Putamen (tissue), 1 donor: ENCODE measurements at regions not wholly inside any gene's neighbourhood (a gene's known extent, or its start where the extent isn't known, plus 50 kb on each side); places are given as distances from the start of the nearest gene placed in this dataset.
"Not testable (repeated sequence)": the region's sequence is repeated elsewhere in the genome, so short reads cannot be mapped to it uniquely, and the experiment has no call there.

Source experiments
- DNase-seq: peaks from one replicate; pipeline ENCODE4 v3.0.0-alpha.2; 2016; ENCODE audit warnings: low spot score

DNA sequence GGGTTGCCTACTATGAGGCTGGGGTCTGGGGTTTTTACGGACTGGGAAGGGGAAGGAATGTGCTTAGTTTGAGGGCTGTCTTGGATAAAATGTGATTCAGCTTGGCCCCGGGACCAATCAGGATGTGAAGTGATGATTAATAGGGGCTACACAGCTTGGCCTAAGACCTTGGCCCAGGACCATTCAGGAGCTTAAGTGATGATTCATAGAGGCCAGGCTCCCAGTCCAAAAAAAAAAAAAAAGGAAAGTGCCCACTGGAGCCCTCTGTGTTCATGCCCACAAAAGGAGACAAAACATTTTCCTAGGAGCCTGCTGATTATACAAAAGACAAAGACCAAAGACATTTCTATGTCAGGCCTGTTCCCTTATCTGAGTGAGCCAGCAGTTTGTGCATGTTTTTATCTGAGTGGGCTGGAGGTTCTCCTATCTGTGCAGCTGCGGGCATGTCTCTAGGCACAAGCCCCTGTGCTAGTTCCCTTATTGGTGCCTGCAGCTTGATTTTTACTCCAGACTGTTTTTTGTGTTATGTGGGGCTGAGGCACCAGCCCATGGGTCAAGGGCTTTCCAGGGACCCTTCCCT, 898.2 kb upstream of the GOT2 start:
- DNase-seq, result no peak

GRCh38 chr16:59624381-59624780, 890.3 kb upstream of the GOT2 start:
- DNase-seq, result not testable (repeated sequence)

GRCh38 chr16:59614466-59615240, 880.5 kb upstream of the GOT2 start:
- DNase-seq, result no peak

- not testable (repeated sequence) for DNase-seq
These were observed 878.9 kb upstream of the GOT2 start for GRCh38 chr16:59612910-59613620.

DNA sequence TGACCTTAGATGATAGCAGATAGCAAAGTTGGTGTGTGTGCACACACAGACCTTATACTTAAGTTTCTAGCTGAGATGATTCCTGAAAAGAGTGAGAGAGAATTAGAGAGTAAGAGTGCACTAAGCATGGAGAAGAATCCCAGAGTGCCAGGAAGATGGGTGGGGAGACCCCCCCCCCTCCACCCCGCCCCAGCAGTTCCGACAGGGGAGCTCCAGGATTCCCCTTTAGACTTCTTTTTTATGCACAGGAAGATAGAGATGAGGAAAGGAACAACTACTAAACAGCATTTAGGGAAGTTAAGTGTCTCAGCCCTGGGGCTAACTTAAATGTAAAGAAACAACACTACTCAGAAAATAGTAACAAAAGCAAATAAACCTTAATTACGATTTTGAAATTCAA, 878.0 kb upstream of the GOT2 start:
- DNase-seq, result no peak

- no peak for DNase-seq
These were observed 877.4 kb upstream of the GOT2 start for GRCh38 chr16:59611556-59611955.

DNA sequence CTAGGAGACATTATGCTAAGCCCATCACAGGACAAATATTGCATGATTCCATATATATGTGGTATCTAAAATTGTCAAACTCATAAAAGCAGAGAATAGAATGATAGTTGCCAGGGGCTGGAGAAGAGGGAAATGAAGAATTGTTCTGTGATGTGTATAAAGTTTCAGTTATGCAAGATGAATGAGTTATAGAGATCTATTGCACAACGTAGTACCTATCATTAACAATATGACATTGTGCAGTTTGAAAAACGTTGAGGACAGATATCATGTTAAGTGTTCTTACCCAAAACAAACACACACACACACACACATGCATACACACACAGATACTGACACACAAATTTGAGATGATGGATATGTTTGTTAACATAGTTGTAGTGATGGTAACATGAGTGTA, 871.6 kb upstream of the GOT2 start:
- DNase-seq, result no peak

GRCh38 chr16:59604354-59604753, 870.2 kb upstream of the GOT2 start:
- DNase-seq, result no peak

- peak; percentile 76 for DNase-seq
These were observed 867.3 kb upstream of the GOT2 start for GRCh38 chr16:59601452-59601851.

DNA sequence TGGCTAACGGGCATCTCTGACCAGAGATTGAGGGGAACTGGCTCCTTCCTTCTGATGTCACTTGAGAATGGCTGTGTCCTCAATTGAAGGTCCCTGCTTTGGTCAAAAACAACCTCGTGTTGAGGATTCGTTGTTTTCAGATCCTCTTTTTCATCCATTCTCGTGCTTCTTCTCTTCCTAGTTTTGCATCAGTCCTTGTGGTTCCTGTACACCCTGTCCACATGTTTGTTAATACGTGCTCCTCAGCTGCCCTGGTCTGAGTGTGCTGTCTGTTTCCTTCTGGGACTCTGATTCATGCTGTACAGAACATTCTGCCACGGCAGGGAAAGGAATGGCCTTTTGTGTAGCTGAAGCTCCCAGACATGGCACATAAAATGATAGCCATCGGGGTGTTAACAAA, 863.2 kb upstream of the GOT2 start:
- no peak for DNase-seq

- DNase-seq, result no peak
These were observed 862.6 kb upstream of the GOT2 start for GRCh38 chr16:59596693-59597092.

DNA sequence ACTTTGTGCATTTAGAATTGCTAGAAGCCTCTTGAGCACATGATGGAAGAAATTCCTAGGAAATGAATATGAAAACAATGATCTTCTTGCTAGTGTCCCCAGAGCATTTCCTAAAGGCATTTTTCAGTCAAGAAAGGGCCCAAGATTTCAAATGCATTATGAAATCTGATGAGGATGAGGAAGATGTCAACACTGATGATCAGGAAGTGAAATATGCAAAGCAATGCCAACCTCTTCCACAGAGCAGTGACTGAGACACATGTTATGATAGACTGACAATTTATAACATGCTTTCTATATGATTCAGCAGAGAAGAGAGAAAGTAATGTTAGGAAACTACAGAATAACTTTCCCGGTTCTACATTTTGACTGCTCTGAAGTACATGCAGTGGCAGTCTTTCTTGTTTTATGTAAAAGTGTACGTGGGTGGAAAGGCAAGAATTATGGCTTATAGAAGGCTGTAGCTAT, 859.1 kb upstream of the GOT2 start:
- no peak for DNase-seq

DNA sequence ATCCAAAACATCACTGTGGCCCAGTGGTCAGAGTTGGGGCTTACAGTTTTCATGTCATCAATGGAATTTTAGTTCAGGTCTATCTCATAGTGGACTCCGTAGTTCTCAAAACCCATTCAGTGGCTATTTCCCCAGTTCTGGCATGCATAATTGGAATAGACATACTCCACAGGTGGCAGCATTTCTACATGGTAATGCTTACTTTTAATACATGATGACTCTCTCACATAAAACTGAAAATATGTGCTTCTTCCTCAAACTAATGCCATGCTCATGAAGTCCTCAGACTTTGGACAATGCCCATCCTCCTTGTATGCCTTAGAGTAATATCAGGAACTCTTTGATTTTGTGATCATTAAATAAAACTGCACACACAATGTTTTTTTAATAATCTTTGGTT, 857.4 kb upstream of the GOT2 start:
- DNase-seq, result no peak

GRCh38 chr16:59590845-59591244, 856.7 kb upstream of the GOT2 start:
- DNase-seq, result no peak

DNA sequence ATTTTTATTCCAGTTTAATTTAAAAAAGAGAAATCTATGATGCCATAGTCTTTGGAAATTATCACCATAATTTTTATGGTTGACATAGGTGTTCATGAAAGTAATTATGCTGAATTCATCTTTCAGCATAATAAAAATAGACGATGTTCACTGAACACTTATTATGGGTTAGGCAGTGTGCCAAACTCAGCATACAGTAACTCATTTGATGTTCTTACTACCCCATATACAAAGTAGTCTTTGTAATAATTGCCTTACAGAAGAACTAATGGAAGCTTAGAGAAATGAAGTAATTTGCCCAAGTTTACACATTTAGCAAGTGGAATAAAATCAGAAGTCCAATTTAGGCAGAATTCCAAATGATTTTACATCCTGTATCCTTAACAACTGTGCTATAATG, 852.2 kb upstream of the GOT2 start:
- no peak for DNase-seq

- no peak for DNase-seq
These were observed 840.2 kb upstream of the GOT2 start for GRCh38 chr16:59574296-59574695.

DNA sequence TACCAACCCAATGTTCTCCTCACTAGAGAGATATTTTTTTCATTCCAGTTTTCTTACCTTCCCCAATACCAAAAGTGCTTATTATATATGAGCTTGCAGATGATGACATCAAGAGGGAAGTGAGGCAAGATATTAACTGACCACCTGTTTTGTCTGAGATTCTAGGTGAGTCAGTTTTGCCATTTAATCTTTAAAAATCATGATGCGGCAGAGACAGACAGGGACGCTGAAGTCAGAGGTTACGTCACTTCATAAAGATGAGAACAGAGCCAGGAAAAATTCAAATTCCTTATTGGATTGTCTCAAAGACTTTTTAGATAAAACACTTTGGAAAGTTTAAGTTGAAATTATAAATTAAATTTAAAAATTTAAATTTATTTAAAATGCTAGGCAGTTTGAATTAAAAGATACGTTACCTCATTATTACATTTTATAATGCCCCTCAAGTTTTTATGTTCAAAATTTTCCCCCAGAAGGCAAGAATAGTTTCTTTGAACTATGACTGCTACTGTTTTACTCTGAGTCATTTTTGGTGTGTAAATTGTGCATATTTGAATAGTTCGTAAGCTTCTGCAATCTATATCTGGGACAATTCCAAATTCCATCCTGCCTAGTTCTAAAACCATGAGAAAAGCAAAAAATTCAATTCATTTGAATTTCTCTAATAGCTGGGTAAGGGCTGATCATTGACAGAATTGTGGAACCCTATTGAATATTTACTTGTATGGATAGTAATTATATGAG, 839.6 kb upstream of the GOT2 start:
- DNase-seq, result no peak

- DNase-seq, result no peak
These were observed 833.4 kb upstream of the GOT2 start for GRCh38 chr16:59567496-59567895.

- DNase-seq, result no peak
These were observed 832.3 kb upstream of the GOT2 start for GRCh38 chr16:59566446-59566845.

GRCh38 chr16:59558679-59559078, 824.6 kb upstream of the GOT2 start:
- no peak for DNase-seq

- no peak for DNase-seq
These were observed 818.0 kb upstream of the GOT2 start for GRCh38 chr16:59552164-59552563.

DNA sequence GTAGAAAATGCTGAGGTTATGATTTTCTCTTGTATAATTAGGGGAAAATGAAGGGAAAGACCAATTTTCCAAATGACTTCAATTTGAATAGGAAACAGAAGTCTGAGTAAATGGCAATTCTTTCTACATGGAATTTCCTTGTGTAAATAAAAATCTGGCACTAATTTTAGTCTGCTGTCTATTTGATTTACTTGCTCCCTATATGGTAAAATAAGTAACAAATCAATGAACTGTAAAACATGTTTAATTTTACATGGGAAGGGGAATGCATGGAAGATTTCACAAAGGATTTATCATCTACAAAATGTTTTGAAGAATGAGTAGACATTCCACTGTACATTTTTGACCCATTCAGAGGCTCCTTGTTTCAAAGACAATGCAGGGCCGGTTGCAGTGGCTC, 811.6 kb upstream of the GOT2 start:
- no peak for DNase-seq

DNA sequence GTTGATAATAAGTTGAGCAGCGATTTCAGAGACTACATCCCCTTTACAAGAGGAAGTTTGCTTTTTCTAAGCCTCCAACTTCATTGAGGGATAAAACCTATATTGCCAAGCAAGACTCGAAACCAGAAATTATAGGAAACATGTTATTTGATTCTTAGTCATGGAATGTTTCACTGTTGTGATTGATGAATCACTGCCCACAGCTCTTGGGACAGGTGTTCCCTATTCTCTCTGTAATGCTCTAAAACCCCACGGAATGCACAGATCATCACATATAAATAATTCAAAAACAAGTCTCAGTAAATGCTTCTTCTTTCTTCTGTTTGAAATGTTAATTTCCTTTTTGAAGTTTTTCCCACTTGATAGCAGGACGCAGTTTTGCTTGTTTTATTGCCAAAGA, 809.5 kb upstream of the GOT2 start:
- no peak for DNase-seq
